Retinal pigment epithelial cell (primary cell): ENCODE measurements at regions not wholly inside any gene's neighbourhood (a gene's known extent, or its start where the extent isn't known, plus 50 kb on each side); places are given as distances from the start of the nearest gene placed in this dataset.

Experiments
- DNase-seq: peaks from one replicate; pipeline ENCODE4 v3.0.0-alpha.2; 2010; ENCODE audit warnings: low read depth
- H3K4me3 ChIP-seq: 2 replicates; pipeline ENCODE4 v1.5.1; 2011; ENCODE audit warnings: mild to moderate bottlenecking, low read length, control low read depth, moderate library complexity
- CTCF ChIP-seq: conservative IDR thresholded peaks from 2 replicates; pipeline ENCODE4 v1.5.1; 2011; ENCODE audit warnings: low read depth, low read length, control low read depth, inconsistent platforms

GRCh38 chr1:22250724-22251123 lies 107.8 kb upstream of the WNT4 start:
- no peak for DNase-seq
- H3K4me3 ChIP-seq, result no peak overlapping the region
- TF ChIP-seq CTCF, result no peak

- no peak overlapping the region for H3K4me3 ChIP-seq
- no peak for TF ChIP-seq CTCF
Observed at GRCh38 chr1:22252251-22252650, 109.4 kb upstream of the WNT4 start.

GRCh38 chr1:22253012-22253790 lies 110.3 kb upstream of the WNT4 start:
- no peak for TF ChIP-seq CTCF
- no peak for DNase-seq
- no peak overlapping the region for H3K4me3 ChIP-seq

More at GRCh38 chr1:22252251-22252650, 109.4 kb upstream of the WNT4 start:
- no peak for DNase-seq

GRCh38 chr1:22254756-22255155 lies 111.9 kb upstream of the WNT4 start:
- DNase-seq, result no peak
- no peak overlapping the region for H3K4me3 ChIP-seq
- TF ChIP-seq CTCF, result no peak

- H3K4me3 ChIP-seq, result no peak overlapping the region
- peak; percentile 38 for DNase-seq
- no peak for TF ChIP-seq CTCF
Observed at GRCh38 chr1:22255341-22256212, 112.7 kb upstream of the WNT4 start.

GRCh38 chr1:22256213-22256512 lies 113.3 kb upstream of the WNT4 start:
- no peak overlapping the region for H3K4me3 ChIP-seq
- TF ChIP-seq CTCF, result no peak
- DNase-seq, result no peak
